Fibroblast of the conjunctiva (primary cell): ENCODE measurements at regions not wholly inside any gene's neighbourhood (a gene's known extent, or its start where the extent isn't known, plus 50 kb on each side); places are given as distances from the start of the nearest gene placed in this dataset.

Experiments used
- DNase-seq: peaks from one replicate; pipeline ENCODE4 v3.0.0-alpha.2; 2010; ENCODE audit warnings: low read depth

DNA sequence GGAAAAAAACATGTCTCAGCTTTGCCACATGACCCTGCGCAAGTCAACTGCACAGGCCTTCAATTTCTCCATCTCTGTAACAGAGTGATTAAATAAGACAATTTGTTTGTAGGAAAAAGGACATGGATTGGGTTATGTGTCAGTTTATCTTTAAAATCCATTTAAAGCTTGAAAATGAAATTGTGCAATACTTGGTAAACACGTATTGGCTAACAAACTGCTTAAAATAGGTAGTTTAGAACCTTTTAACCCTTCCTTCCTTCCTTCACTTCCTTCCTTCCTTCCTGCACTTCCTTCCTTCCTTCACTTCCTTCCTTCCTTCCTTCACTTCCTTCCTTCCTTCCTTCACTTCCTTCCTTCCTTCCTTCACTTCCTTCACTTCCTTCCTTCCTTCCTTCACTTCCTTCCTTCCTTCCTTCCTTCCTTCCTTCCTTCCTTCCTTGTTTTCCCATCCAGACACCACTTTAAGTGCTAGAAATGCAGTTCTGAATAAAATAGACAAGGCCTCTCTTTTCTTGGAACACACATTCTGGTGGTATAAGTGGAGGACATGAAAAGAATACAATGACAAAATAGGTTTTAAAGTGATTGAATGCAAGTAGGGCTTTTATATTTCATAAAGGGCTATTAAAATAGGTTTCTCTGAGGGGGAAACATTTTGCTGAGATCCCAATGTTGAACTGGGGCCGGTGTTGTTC is 130.2 kb upstream of the TP63 start:
- no peak for DNase-seq

DNA sequence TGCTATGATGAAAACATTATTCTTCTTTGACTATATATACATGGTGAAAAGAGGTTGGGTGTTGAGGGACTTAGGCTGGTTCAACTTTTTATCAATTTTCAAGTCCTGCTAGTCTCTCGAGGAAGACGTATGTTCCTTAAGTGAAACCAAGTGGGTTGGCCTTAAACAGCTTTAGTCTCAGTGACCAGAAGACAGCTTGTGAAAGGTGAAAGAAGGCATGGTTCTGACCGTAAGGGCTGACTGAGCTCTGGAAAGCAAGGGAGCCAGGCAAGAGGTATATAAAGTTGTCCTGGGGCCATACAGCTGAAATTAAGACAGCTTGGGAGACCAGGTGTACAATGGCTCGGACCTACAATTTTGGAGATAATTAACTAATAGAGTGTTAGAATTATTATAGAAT is 128.9 kb upstream of the TP63 start:
- DNase-seq = no peak

DNA sequence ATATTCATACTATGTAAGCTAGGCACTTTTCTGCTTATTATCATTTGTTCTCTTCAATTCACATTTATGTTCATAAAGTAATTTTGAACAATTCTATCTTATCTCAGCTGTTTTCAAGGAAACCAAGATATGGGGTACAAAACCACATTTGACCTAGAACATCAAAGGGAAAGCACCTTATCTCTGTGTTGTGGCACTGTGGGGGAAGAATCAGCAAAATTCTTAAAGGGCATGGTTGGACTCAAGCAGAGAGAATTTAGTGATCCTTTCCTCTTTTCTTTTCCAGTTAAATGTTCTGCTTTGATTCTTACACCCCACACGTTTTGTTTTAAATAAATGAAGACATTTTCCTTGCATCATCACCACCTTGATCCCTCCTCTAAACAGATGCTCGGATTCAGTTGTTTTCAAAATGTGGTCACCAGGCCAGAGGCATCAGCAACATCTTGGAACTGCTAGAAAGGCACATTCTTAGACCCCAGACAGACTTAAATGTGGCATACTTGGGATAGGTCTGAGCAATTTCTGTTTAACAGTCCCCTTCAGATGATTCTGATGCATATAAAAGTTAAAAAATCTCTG is 128.4 kb upstream of the TP63 start:
- DNase-seq = no peak

DNA sequence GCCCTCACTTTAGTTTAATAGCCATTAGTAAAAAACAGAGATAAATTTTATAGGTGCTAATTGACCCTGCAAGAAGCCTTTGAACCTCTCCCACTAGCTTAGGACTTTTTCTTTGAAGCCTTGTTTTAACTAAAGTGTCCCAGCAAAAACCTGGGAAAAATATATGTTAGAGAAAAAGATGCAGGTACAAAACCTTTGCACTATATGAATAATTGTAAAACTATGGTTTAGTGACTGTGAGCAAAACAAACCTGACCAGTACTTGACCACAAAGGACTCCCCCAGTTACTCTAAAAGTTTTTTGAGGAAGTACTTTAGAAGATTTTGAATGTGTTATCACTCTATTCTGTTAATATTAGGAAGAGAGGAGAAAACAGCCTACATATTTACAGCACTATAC is 123.3 kb upstream of the TP63 start:
- no peak for DNase-seq

DNA sequence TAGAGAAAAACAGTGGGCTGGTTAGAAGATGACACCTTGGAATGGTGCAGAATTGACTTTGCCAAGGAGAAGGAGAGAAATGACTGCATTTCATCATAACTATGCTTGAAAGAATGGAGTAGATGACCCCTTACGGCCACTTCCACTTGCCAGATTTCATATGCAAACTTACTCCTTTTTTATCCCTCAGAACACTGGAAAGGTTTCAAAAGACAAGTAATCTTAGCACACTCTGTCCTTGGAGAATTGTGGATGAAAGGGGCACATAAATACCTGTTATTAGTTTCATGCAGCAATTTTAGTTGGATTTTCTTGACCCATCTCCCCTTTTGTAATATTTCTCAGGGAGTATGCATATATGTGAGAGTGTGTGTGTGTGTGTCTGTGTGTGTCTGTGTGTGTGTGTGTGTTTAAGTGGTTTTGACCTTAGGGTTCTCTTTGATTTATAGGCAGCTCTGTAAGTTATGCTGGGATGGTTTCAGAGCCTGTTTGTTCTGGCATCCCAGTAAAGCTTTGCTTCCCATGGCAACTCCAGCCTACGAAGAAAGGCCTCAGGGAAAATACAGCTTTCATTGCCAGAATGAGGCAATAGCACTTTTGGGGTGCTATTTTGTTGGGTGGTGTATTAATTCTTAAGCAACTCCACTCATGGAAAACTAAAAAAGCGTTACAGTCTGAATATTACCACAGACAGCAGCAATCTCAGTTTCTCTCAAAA is 122.2 kb upstream of the TP63 start:
- DNase-seq = peak; percentile 12

DNA sequence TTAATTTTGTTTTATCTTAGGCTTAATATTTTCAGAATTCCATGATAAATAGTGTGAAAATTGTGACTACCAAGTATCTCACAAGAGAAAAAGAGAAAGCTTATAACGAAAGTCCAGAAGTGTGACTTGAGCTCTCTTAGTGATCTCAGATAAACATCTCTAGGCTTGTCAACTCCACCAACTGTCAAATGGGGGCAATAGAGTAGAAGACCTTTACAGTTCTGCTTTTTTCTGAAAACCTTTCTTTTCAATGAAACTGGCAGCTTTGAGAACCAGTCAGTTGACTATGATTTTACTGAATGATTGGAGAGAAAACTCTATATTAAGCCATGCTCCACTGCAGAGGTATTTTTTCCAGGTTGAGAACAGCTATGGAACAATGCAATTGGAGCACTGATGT is 119.2 kb upstream of the TP63 start:
- no peak for DNase-seq

DNA sequence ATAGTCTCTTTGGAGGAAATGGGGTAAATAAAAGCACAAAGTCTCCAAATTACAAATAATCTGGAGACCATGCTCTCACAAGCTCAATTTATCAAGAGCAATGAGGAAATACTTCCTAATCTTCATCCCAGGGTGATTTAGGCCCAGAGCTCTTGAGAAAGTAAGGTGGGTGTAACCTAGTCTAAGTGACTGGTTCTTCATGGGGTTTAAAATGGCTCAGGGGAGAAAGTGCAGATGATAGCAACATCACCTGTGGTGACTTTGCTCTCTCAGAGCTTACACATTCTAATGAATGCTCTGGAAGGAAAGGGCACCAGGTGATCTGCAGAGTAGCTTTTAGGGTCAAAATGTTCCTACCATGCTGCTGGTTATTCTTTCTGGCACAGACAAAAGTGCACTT is 118.4 kb upstream of the TP63 start:
- no peak for DNase-seq

DNA sequence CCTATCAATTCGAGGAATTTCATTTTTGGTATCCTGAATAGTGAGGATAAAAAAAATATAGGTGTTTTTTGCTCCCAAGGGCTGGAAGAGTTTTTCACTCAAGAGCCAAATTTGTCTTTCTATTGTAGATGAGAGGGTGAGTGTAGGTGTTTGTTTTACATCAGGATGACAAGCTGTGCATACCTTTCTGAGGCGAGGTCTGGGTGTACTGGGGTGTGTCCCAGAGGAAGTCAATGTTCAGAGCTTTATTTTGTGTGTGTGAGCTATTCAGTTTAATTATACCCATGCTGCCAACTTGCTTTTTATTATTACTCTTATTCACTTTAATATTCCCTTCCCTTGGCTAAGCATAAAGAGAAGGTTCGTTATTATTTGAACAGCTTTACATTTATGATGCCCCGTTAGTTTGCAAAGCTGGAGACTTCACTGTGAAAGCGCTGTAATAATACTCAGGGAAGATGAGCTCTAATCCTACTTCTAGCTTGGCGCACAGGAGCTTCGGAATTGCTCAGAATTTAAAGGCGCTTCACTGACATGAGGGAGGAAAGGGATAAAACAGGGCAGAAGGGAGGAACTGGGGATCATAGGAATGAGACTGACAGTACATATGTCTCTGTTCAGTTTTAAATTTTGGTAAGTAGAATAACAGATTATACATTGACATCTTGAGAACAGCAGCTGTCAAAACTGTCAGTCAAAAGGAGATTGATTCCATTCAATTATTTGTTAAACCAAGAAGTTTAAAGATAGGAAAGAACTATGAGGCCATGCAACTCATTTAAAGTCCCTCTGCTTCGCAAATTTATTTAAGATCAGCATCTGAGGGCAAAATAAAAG is 117.7 kb upstream of the TP63 start:
- no peak for DNase-seq

DNA sequence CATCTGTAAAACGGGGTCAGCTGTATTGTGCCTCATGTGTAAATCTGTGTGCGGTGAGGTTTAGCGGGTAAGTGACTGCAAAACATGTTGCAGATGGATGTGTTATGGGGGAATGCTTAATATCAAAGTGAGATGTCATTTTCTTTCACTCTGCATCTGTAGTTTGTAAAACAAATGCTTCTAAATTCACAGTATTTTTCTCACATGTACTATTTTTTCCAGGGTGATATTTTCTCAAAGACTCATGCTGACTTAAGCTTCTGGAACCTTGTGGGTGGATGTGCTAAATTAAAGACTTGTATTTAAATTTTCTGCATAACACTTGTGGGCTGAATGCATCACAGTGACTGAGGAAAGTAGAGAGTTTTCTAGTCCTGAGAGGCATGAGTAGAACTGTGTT is 115.2 kb upstream of the TP63 start:
- DNase-seq = no peak

DNA sequence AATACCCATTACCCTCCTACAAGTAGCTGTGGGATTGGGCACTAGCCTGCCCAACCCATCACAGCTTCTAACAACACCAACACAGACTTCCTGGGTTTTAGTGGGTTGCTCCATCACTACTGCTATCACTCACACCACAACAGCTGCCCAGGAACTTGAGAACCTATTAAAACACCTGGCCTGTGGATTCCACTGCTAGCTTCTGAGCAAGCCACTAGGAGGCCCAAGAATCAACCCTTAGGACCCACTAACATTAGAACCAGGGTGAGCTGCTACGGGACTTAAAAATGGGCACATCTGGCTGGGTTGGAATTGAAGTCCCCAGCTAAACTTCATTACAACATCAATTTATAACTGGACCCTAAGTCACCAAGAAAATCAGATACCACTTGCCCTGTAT is 113.2 kb upstream of the TP63 start:
- no peak for DNase-seq

DNA sequence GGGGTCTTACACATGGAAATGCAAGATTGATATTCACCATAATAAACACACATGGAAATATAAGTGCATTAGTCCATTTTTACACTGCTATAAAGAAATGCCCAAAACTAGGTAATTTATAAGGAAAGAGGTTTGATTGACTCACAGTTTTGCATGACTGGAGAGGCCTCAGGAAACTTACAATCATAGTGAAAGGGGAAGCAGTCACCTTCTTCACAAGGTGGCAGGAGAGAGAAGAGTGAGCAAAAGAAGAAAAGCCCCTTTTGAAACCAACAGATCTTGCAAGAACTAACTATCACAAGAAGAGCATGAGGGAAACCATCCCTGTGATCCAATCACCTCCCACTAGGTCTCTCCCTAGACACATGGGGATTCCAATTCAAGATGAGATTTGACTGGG is 111.7 kb upstream of the TP63 start:
- no peak for DNase-seq

DNA sequence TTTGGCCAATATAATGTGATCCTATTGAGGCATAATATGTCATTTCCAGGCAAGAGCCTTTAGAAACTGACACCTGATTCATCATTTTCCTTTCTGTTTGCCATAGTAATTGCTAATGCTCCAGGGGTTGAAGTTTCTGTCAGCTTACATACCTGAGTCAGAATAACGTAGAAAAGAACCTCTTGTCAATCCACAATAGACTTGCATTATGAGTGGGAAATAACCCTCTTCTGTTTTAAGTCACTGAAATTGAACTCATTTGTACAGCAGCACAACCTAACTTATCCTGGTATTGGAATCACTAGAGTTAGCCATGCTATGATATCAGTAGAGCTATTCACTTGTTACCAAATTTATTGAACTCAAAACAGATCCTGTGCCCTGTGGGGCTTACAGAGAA is 101.7 kb upstream of the TP63 start:
- no peak for DNase-seq

DNA sequence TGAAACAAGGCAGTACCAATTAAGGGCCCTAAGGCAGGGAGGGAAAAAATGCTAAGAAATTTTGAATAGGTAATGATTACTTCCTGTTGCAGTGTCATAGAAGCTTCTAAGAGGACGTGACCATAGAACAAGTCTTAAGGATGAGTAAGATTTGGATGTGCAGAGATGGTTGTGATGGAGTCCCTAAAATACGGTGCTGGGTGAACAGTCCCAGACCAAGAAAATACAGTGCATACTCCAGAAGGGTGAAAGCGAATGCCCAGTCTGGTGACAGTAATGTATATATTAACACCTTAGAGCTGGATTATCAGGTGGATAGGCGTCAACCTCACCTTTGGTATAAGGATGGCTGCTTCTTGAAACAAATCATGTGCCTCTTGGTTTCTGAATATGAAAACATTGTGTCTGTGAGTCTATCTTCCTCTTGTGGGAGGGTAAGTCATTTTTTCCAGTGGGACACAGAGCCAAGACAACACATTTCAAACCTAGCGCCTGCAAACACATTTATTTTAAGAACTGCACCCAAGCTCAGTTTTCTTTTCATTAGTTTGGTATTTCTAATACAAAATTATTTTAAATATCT is 101.2 kb upstream of the TP63 start:
- DNase-seq = no peak

DNA sequence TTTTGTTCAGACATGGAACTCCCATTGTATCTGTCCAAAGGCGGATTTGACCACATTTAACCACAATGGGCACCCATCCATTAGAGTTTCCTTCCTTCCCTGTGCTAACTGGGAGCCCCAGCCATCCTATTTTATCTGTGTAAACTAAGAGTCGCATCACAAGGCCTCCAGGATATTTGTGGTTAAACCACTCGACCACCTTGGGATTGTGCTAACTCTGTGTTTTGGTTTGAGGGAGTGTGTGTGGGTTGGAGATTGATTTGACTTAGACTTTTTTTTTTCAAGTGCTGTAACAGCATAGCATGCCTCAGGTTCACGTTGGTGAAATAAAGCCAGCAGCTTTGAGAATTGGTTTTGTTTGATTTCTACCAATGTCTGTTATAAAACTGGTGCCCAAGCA is 100.4 kb upstream of the TP63 start:
- no peak for DNase-seq

DNA sequence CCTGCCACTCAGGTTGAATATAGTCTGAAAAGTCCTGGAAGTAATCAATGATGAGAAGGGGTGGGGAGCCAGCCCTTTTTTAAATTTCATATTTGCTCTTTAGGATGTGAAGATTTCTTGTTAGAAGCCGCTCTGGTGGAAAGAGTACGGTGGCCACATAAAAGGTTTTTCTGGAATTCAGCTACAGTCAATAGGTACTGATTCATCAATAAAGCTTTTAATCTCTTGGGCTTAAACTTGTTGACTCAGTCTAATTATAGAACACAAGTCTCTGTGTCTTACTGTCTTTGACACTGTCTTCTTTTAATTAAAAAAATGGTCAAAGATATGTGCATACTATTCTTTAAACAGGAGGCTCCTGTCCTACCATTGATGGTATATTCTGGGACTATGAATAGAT is 99.9 kb upstream of the TP63 start:
- DNase-seq = no peak

DNA sequence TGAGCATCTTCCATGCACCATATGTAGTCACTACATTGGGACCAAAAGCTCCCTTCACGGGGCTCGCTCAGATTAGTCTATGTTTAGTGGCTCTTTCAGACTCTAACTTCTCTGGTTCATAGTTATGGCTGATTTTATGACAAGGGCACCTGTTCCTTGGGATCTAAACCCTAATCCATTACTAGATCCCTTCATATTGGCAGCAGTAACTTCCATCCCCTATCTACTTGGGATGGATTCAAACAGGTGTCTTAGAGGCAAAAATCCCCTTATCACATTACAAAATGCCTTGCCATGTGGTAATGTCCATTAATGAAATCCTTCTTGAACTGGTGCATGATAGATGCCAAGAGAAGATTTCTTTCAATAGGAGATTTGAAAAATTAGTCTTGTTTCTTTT is 96.7 kb upstream of the TP63 start:
- no peak for DNase-seq

DNA sequence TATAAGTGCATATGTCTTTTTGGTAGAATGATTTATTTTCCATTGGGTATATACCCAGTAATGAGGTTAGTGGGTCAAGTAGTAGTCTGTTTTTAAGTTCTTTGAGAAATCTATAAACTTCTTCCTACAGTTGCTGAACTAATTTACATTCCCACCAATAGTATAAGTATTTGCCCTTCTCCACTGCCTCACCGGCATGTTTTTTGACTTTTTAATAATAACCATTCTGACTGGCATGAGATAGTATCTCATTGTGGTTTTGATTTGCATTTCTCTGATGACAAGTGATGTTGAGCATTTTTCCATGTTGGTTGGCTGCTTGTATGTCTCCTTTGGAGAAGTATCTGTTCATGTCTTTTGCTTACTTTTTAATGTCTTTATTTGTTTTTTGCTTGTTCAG is 94.1 kb upstream of the TP63 start:
- no peak for DNase-seq

DNA sequence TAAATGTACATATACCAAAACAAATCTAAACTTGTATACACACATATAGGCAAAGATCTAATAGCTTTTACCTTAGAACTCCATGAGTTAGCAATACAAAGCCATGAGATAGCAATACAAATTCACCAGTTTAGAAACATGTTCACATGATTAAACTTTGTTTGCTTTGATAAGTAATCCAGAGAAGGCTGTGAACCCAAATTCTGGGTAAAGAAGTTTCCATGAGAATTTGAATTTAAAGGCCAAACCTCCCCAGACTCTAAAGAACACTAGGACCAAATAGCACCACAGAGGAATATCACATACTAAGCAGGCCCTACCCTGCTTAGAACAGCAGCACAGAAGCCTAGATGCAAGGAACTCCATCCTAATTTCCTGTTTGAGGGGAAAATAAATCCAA is 83.7 kb upstream of the TP63 start:
- DNase-seq = no peak

DNA sequence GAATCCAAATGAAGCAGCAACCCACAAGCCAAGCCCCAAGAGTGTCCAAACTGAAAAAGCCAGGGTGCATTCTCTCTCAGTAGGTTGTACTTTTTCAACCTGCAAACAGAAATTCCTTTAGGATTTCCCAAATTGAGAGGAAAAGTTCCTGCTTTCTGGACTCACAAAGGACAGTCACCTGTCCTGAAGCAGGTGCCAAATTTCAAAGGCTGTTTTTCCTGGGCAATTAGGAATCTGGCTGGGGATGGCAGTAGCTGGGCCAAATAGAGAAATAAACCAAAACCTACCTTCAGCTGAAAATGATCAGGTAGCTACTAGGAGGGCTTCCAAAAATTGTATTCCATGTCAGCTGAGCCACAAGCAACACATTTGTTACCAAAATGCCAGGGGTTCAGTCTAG is 83.1 kb upstream of the TP63 start:
- no peak for DNase-seq

DNA sequence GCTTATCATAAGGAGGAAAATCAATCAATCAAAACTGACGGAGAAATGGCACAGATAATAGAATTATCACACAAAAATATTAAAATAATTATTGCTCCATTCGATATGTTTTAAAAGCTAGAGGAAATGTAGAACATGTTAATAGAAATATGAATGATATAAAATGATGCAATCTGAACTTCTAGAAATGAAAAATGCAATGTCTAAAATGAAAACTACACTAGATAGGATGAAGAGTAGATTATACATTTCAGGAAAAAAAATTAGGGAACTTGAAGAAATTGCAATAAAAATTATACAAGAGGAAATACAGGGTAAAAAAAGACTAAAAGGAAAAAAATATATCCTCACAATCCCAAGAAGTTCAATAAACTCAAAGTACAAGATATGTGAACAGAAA is 80.2 kb upstream of the TP63 start:
- DNase-seq = no peak

DNA sequence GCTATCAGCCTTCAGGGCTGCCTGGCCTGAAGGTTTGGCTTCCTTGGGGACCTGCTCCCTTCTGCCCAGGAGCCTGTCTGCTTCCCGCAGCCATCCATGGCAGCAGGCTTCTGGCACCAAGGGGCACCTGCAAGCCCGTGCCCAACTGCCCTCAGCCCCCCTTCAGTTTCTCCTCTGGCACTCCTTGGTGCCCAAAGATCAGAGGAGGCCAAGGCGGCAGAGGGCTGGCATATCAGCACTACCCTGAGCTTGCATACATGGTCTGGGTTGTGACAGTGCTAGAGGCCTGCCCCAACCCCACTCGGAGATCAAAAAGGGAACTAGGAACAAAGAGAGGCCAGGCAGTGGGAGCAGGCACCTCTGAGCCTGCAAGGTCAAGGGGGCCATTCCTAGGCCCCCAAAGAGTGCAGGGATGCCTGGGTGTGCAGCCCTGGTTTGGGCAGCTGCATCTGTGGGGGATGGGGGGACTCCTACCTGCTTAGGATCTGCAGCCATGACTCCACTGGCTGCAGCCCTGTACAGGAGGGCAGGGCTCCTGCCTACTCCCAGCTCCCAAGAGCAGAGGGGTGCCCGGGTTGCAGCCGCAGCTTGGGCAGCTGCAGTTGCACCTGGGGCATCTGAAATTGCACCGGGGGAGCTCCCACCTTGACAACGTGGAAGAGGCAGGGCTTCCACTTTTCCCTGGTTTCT is 76.2 kb upstream of the TP63 start:
- no peak for DNase-seq

DNA sequence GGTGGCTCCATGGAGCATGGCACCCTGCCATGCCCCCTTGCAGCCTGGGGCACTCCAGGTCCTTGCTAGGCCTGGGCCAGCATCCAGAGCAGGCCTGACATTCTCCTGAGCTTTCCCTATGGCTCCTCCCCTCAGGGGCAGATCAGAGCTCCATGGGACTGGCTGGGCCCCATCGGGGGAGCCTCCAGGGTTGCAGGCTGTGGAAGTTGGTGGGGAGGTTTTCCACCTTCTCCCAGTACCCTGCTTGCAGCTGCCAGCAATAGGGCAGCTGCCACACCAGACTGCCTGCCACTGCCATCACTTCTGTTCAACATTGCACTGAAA is 75.7 kb upstream of the TP63 start:
- no peak for DNase-seq
